ENCODE measurements at regions not wholly inside any gene's neighbourhood (a gene's known extent, or its start where the extent isn't known, plus 50 kb on each side); places are given as distances from the start of the nearest gene placed in this dataset.

GRCh38 chr4:164464313-164464712 lies 289.6 kb upstream of the SMIM31 start:
- DNase-seq (ENCODE audit: extremely low spot score, unreplicated experiment) = no peak
- Mint-ChIP-seq H3K36me3 (no peaks in the 10 kb centered on the region), H3K9me3 (no peaks in the 10 kb centered on the region), H3K4me1 (ENCODE audit: unreplicated experiment) (no peaks in the 10 kb centered on the region), H3K27me3 (peaks cover 3% of the 10 kb centered on the region), H3K4me3 (no peak overlapping the region), H3K27ac (no peak overlapping the region)
- no peak for TF ChIP-seq CTCF (conservative IDR thresholded peaks at IDR 0.05)

- no peaks in the 10 kb centered on the region for H3K27me3 Mint-ChIP-seq
- H3K4me1 Mint-ChIP-seq (ENCODE audit: unreplicated experiment) = no peaks in the 10 kb centered on the region
- H3K27ac Mint-ChIP-seq = no peak overlapping the region
- H3K36me3 Mint-ChIP-seq = no peaks in the 10 kb centered on the region
- no peak overlapping the region for H3K4me3 Mint-ChIP-seq
- no peaks in the 10 kb centered on the region for H3K9me3 Mint-ChIP-seq
- no peak for DNase-seq (ENCODE audit: extremely low spot score, unreplicated experiment)
- no peak for TF ChIP-seq CTCF (conservative IDR thresholded peaks at IDR 0.05)
Measured at GRCh38 chr4:164467493-164467892, 286.4 kb upstream of the SMIM31 start.

- no peak for DNase-seq (ENCODE audit: extremely low spot score, unreplicated experiment)
- no peaks in the 10 kb centered on the region for H3K4me1 Mint-ChIP-seq (ENCODE audit: unreplicated experiment)
- H3K4me3 Mint-ChIP-seq = no peak overlapping the region
- H3K36me3 Mint-ChIP-seq = no peaks in the 10 kb centered on the region
- no peak overlapping the region for H3K27ac Mint-ChIP-seq
- H3K27me3 Mint-ChIP-seq = no peaks in the 10 kb centered on the region
- no peaks in the 10 kb centered on the region for H3K9me3 Mint-ChIP-seq
- TF ChIP-seq CTCF (conservative IDR thresholded peaks at IDR 0.05) = no peak
Measured at GRCh38 chr4:164481306-164482091, 272.4 kb upstream of the SMIM31 start.

GRCh38 chr4:164482092-164482404 lies 271.9 kb upstream of the SMIM31 start:
- H3K27ac Mint-ChIP-seq = no peak overlapping the region
- no peak for TF ChIP-seq CTCF (conservative IDR thresholded peaks at IDR 0.05)
- H3K36me3 Mint-ChIP-seq = no peaks in the 10 kb centered on the region
- H3K4me1 Mint-ChIP-seq (ENCODE audit: unreplicated experiment) = no peaks in the 10 kb centered on the region
- no peak for DNase-seq (ENCODE audit: extremely low spot score, unreplicated experiment)
- H3K27me3 Mint-ChIP-seq = no peaks in the 10 kb centered on the region
- no peak overlapping the region for H3K4me3 Mint-ChIP-seq
- no peaks in the 10 kb centered on the region for H3K9me3 Mint-ChIP-seq

GRCh38 chr4:164482758-164483157 lies 271.2 kb upstream of the SMIM31 start:
- DNase-seq (ENCODE audit: extremely low spot score, unreplicated experiment) = no peak
- no peak for TF ChIP-seq CTCF (conservative IDR thresholded peaks at IDR 0.05)
- Mint-ChIP-seq H3K27me3 (no peaks in the 10 kb centered on the region), H3K36me3 (no peaks in the 10 kb centered on the region), H3K4me3 (no peak overlapping the region), H3K4me1 (ENCODE audit: unreplicated experiment) (no peaks in the 10 kb centered on the region), H3K9me3 (no peaks in the 10 kb centered on the region), H3K27ac (no peak overlapping the region)

GRCh38 chr4:164483711-164484110 lies 270.2 kb upstream of the SMIM31 start:
- Mint-ChIP-seq H3K36me3 (no peaks in the 10 kb centered on the region), H3K4me1 (ENCODE audit: unreplicated experiment) (no peaks in the 10 kb centered on the region), H3K27ac (no peak overlapping the region), H3K9me3 (no peaks in the 10 kb centered on the region), H3K27me3 (no peaks in the 10 kb centered on the region), H3K4me3 (no peak overlapping the region)
- DNase-seq (ENCODE audit: extremely low spot score, unreplicated experiment) = no peak
- TF ChIP-seq CTCF (conservative IDR thresholded peaks at IDR 0.05) = no peak

Data from type B pancreatic cell (in vitro differentiated cells).